GM12878 (cell line): ENCODE measurements at regions not wholly inside any gene's neighbourhood (a gene's known extent, or its start where the extent isn't known, plus 50 kb on each side); places are given as distances from the start of the nearest gene placed in this dataset.

Source experiments
- ESRRA ChIP-seq: IDR thresholded peaks from 2 replicates; pipeline ENCODE4 v1.6.1; 2012; ENCODE audit warnings: mild to moderate bottlenecking, low read length, improper control_type of control experiment
- NFXL1 ChIP-seq: fragments of 450-650 bp; IDR thresholded peaks from 2 replicates; pipeline ENCODE4 v1.6.1; 2017; ENCODE audit warnings: antibody characterized with exemption, mild to moderate bottlenecking, borderline replicate concordance
- PAX5 ChIP-seq: IDR thresholded peaks from 2 replicates; pipeline ENCODE4 v1.6.1; 2011; ENCODE audit warnings: low read depth, low read length, borderline replicate concordance
- POLR2A ChIP-seq: IDR thresholded peaks from 2 replicates; pipeline ENCODE4 v1.6.1; 2011; ENCODE audit warnings: low read depth, mild to moderate bottlenecking, low read length
- POLR2AphosphoS2 ChIP-seq: IDR thresholded peaks from 2 replicates; pipeline ENCODE4 v1.6.1; 2011; ENCODE audit warnings: low read depth, mild to moderate bottlenecking, low read length, improper control_type of control experiment, moderate library complexity
- TAF1 ChIP-seq: IDR thresholded peaks from 2 replicates; pipeline ENCODE4 v1.6.1; 2011; ENCODE audit warnings: mild to moderate bottlenecking, low read depth, low read length, borderline replicate concordance
- TF ChIP-seq, protein P1 (sequence below): fragments of 450-650 bp; IDR thresholded peaks from 2 replicates; pipeline ENCODE4 v1.6.1; 2017; ENCODE audit warnings: mild to moderate bottlenecking
- TF ChIP-seq, protein P2 (sequence below), 3 experiments: IDR thresholded peaks in 2 of 3; conservative IDR thresholded peaks in 1 of 3; 2 replicates each; pipeline ENCODE4 v1.5.1; 2011; ENCODE audit warnings: low read depth in 3 of 3, low read length in 3 of 3, mild to moderate bottlenecking in 3 of 3, control low read depth in 2 of 3, moderate library complexity in 2 of 3, inconsistent platforms in 1 of 3, mixed read lengths in 1 of 3; ENCODE audit not compliant: control insufficient read depth in 2 of 3, insufficient read depth in 1 of 3; ENCODE audit errors: extremely low read depth in 1 of 3

- TF ChIP-seq TAF1 (no peak), POLR2AphosphoS2 (no peak), ESRRA (no peak), NFXL1 (no peak), POLR2A (no peak), PAX5 (no peak)
- TF ChIP-seq, protein P1, sequence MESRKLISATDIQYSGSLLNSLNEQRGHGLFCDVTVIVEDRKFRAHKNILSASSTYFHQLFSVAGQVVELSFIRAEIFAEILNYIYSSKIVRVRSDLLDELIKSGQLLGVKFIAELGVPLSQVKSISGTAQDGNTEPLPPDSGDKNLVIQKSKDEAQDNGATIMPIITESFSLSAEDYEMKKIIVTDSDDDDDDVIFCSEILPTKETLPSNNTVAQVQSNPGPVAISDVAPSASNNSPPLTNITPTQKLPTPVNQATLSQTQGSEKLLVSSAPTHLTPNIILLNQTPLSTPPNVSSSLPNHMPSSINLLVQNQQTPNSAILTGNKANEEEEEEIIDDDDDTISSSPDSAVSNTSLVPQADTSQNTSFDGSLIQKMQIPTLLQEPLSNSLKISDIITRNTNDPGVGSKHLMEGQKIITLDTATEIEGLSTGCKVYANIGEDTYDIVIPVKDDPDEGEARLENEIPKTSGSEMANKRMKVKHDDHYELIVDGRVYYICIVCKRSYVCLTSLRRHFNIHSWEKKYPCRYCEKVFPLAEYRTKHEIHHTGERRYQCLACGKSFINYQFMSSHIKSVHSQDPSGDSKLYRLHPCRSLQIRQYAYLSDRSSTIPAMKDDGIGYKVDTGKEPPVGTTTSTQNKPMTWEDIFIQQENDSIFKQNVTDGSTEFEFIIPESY = no peak
- TF ChIP-seq, protein P2, sequence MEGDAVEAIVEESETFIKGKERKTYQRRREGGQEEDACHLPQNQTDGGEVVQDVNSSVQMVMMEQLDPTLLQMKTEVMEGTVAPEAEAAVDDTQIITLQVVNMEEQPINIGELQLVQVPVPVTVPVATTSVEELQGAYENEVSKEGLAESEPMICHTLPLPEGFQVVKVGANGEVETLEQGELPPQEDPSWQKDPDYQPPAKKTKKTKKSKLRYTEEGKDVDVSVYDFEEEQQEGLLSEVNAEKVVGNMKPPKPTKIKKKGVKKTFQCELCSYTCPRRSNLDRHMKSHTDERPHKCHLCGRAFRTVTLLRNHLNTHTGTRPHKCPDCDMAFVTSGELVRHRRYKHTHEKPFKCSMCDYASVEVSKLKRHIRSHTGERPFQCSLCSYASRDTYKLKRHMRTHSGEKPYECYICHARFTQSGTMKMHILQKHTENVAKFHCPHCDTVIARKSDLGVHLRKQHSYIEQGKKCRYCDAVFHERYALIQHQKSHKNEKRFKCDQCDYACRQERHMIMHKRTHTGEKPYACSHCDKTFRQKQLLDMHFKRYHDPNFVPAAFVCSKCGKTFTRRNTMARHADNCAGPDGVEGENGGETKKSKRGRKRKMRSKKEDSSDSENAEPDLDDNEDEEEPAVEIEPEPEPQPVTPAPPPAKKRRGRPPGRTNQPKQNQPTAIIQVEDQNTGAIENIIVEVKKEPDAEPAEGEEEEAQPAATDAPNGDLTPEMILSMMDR (IDR thresholded peaks at IDR 0.05 in 2 of 3, conservative IDR thresholded peaks at IDR 0.05 in 1 of 3; ENCODE audit: control insufficient read depth in 2 of 3, extremely low read depth in 1 of 3, insufficient read depth in 1 of 3, low read depth in 3 of 3, low read length in 3 of 3) = no peak
These were observed 109.4 kb upstream of the SERTAD2 start for GRCh38 chr2:64763126-64763525.
